ENCODE measurements at regions not wholly inside any gene's neighbourhood (a gene's known extent, or its start where the extent isn't known, plus 50 kb on each side); places are given as distances from the start of the nearest gene placed in this dataset.

GRCh38 chr15:97457203-97457847, 503.2 kb upstream of the ARRDC4 start:
- TF ChIP-seq POLR2A (IDR thresholded peaks at IDR 0.05) (no peak), CTCF (IDR thresholded peaks at IDR 0.05 in 4 of 5, conservative IDR thresholded peaks at IDR 0.05 in 1 of 5) (no peak)

Measured in gastrocnemius medialis (tissue), 4 donors.